MG63 (cell line): ENCODE measurements at regions not wholly inside any gene's neighbourhood (a gene's known extent, or its start where the extent isn't known, plus 50 kb on each side); places are given as distances from the start of the nearest gene placed in this dataset.

Experiments
- DNase-seq: peaks from one replicate; pipeline ENCODE4 v3.0.0-alpha.2; 2020
- H3K27me3 ChIP-seq: fragments of 250-450 bp; sonication (Bioruptor Pico); 2 replicates; pipeline ENCODE4 v1.5.1; 2020; ENCODE audit warnings: mild to moderate bottlenecking, moderate library complexity
- H3K36me3 ChIP-seq: fragments of 250-450 bp; sonication (Bioruptor Pico); 2 replicates; pipeline ENCODE4 v1.5.1; 2020; ENCODE audit warnings: mild to moderate bottlenecking, moderate library complexity
- H3K4me3 ChIP-seq: fragments of 250-450 bp; sonication (Bioruptor Pico); 2 replicates; pipeline ENCODE4 v1.5.1; 2020; ENCODE audit warnings: mild to moderate bottlenecking, moderate library complexity
- H3K9me3 ChIP-seq: fragments of 250-450 bp; sonication (Bioruptor Pico); 2 replicates; pipeline ENCODE4 v1.5.1; 2020; ENCODE audit warnings: mild to moderate bottlenecking, moderate library complexity

- Histone ChIP-seq H3K36me3 (no peaks in the 10 kb centered on the region), H3K4me3 (no peak overlapping the region), H3K27me3 (no peaks in the 10 kb centered on the region), H3K9me3 (peaks cover 14% of the 10 kb centered on the region; the same call in 1 of the 2 replicates)
- DNase-seq, result no peak
Observed at GRCh38 chr5:40378396-40379177, 301.1 kb upstream of the PTGER4 start.

GRCh38 chr5:40376566-40376965 is 303.1 kb upstream of the PTGER4 start:
- Histone ChIP-seq H3K36me3 (no peaks in the 10 kb centered on the region), H3K27me3 (no peaks in the 10 kb centered on the region), H3K9me3 (peaks cover 14% of the 10 kb centered on the region; the same call in 1 of the 2 replicates), H3K4me3 (no peak overlapping the region)
- no peak for DNase-seq

GRCh38 chr5:40374853-40375252 is 304.9 kb upstream of the PTGER4 start:
- DNase-seq, result no peak
- Histone ChIP-seq H3K9me3 (peaks cover 8% of the 10 kb centered on the region), H3K36me3 (no peaks in the 10 kb centered on the region), H3K4me3 (no peak overlapping the region), H3K27me3 (no peaks in the 10 kb centered on the region)

GRCh38 chr5:40368200-40368599 is 311.5 kb upstream of the PTGER4 start:
- Histone ChIP-seq H3K27me3 (no peaks in the 10 kb centered on the region), H3K4me3 (no peak overlapping the region), H3K9me3 (peaks cover 2% of the 10 kb centered on the region), H3K36me3 (no peaks in the 10 kb centered on the region)
- DNase-seq, result no peak

GRCh38 chr5:40367255-40367654 is 312.5 kb upstream of the PTGER4 start:
- no peak for DNase-seq
- Histone ChIP-seq H3K27me3 (no peaks in the 10 kb centered on the region), H3K9me3 (peaks cover 2% of the 10 kb centered on the region), H3K4me3 (no peak overlapping the region), H3K36me3 (no peaks in the 10 kb centered on the region)

GRCh38 chr5:40365342-40366330 is 314.1 kb upstream of the PTGER4 start:
- Histone ChIP-seq H3K36me3 (no peaks in the 10 kb centered on the region), H3K9me3 (no peaks in the 10 kb centered on the region; the same call in 1 of the 2 replicates), H3K27me3 (no peaks in the 10 kb centered on the region), H3K4me3 (no peak overlapping the region)
- no peak for DNase-seq

- Histone ChIP-seq H3K36me3 (no peaks in the 10 kb centered on the region), H3K27me3 (no peaks in the 10 kb centered on the region), H3K9me3 (no peaks in the 10 kb centered on the region), H3K4me3 (no peak overlapping the region)
- DNase-seq, result no peak
Observed at GRCh38 chr5:40364441-40364840, 315.3 kb upstream of the PTGER4 start.

GRCh38 chr5:40361378-40361777 is 318.3 kb upstream of the PTGER4 start:
- no peaks in the 10 kb centered on the region for H3K27me3 ChIP-seq
- no peaks in the 10 kb centered on the region for H3K36me3 ChIP-seq
- no peaks in the 10 kb centered on the region for H3K9me3 ChIP-seq
- no peak overlapping the region for H3K4me3 ChIP-seq
- DNase-seq, result no peak

GRCh38 chr5:40360685-40361084 is 319.0 kb upstream of the PTGER4 start:
- no peaks in the 10 kb centered on the region for H3K36me3 ChIP-seq
- no peak for DNase-seq
- H3K27me3 ChIP-seq, result no peaks in the 10 kb centered on the region
- H3K9me3 ChIP-seq, result no peaks in the 10 kb centered on the region
- H3K4me3 ChIP-seq, result no peak overlapping the region

GRCh38 chr5:40359832-40360231 is 319.9 kb upstream of the PTGER4 start:
- no peaks in the 10 kb centered on the region for H3K27me3 ChIP-seq
- no peaks in the 10 kb centered on the region for H3K36me3 ChIP-seq
- H3K4me3 ChIP-seq, result no peak overlapping the region
- no peak for DNase-seq
- H3K9me3 ChIP-seq, result no peaks in the 10 kb centered on the region

GRCh38 chr5:40359093-40359492 is 320.6 kb upstream of the PTGER4 start:
- Histone ChIP-seq H3K36me3 (no peaks in the 10 kb centered on the region), H3K9me3 (no peaks in the 10 kb centered on the region), H3K27me3 (no peaks in the 10 kb centered on the region), H3K4me3 (no peak overlapping the region)
- no peak for DNase-seq

GRCh38 chr5:40356248-40356647 is 323.5 kb upstream of the PTGER4 start:
- Histone ChIP-seq H3K27me3 (no peaks in the 10 kb centered on the region), H3K4me3 (no peak overlapping the region), H3K36me3 (no peaks in the 10 kb centered on the region), H3K9me3 (no peaks in the 10 kb centered on the region)
- no peak for DNase-seq

GRCh38 chr5:40355846-40356245 is 323.9 kb upstream of the PTGER4 start:
- no peaks in the 10 kb centered on the region for H3K36me3 ChIP-seq
- no peaks in the 10 kb centered on the region for H3K9me3 ChIP-seq
- no peaks in the 10 kb centered on the region for H3K27me3 ChIP-seq
- no peak overlapping the region for H3K4me3 ChIP-seq
- no peak for DNase-seq

- Histone ChIP-seq H3K27me3 (no peaks in the 10 kb centered on the region), H3K36me3 (no peaks in the 10 kb centered on the region), H3K9me3 (no peaks in the 10 kb centered on the region), H3K4me3 (no peak overlapping the region)
- peak; percentile 44 for DNase-seq
Observed at GRCh38 chr5:40355181-40355580, 324.5 kb upstream of the PTGER4 start.

GRCh38 chr5:40354171-40354570 is 325.5 kb upstream of the PTGER4 start:
- Histone ChIP-seq H3K36me3 (no peaks in the 10 kb centered on the region), H3K9me3 (no peaks in the 10 kb centered on the region), H3K4me3 (no peak overlapping the region), H3K27me3 (no peaks in the 10 kb centered on the region)
- DNase-seq, result no peak

GRCh38 chr5:40353442-40353841 is 326.3 kb upstream of the PTGER4 start:
- H3K9me3 ChIP-seq, result no peaks in the 10 kb centered on the region
- no peak for DNase-seq
- no peaks in the 10 kb centered on the region for H3K27me3 ChIP-seq
- H3K4me3 ChIP-seq, result no peak overlapping the region
- H3K36me3 ChIP-seq, result no peaks in the 10 kb centered on the region

- Histone ChIP-seq H3K9me3 (no peaks in the 10 kb centered on the region), H3K36me3 (no peaks in the 10 kb centered on the region), H3K27me3 (no peaks in the 10 kb centered on the region), H3K4me3 (no peak overlapping the region)
- DNase-seq, result no peak
Observed at GRCh38 chr5:40347981-40348725, 331.6 kb upstream of the PTGER4 start.
